ENCODE measurements at regions not wholly inside any gene's neighbourhood (a gene's known extent, or its start where the extent isn't known, plus 50 kb on each side); places are given as distances from the start of the nearest gene placed in this dataset.
"Not testable (repeated sequence)": the region's sequence is repeated elsewhere in the genome, so short reads cannot be mapped to it uniquely, and the experiment has no call there.

- no peak for DNase-seq (ENCODE audit: insufficient read length, low spot score)
- no peak for FAIRE-seq
Measured at GRCh38 chr7:126022452-126022851, 1092.8 kb upstream of the POT1 start.

GRCh38 chr7:126016722-126017121 lies 1087.1 kb upstream of the POT1 start:
- no peak for FAIRE-seq
- DNase-seq (ENCODE audit: insufficient read length, low spot score), result no peak

GRCh38 chr7:126005064-126005463 lies 1075.4 kb upstream of the POT1 start:
- no peak for FAIRE-seq

GRCh38 chr7:126001349-126001748 lies 1071.7 kb upstream of the POT1 start:
- FAIRE-seq, result no peak

More at GRCh38 chr7:126005064-126005463, 1075.4 kb upstream of the POT1 start:
- no peak for DNase-seq (ENCODE audit: insufficient read length, low spot score)

GRCh38 chr7:125984795-125985194 lies 1055.2 kb upstream of the POT1 start:
- no peak for DNase-seq (ENCODE audit: insufficient read length, low spot score)
- FAIRE-seq, result no peak

More at GRCh38 chr7:126001349-126001748, 1071.7 kb upstream of the POT1 start:
- no peak for DNase-seq (ENCODE audit: insufficient read length, low spot score)

GRCh38 chr7:125971656-125972055 lies 1042.0 kb upstream of the POT1 start:
- FAIRE-seq (no peak), DNase-seq (ENCODE audit: insufficient read length, low spot score) (no peak)

GRCh38 chr7:125966278-125967048 lies 1036.8 kb upstream of the POT1 start:
- FAIRE-seq (no peak), DNase-seq (ENCODE audit: insufficient read length, low spot score) (no peak)

GRCh38 chr7:125934955-125935354 lies 1005.3 kb upstream of the POT1 start:
- DNase-seq (ENCODE audit: insufficient read length, low spot score) (no peak), FAIRE-seq (no peak)

GRCh38 chr7:125934539-125934938 lies 1004.9 kb upstream of the POT1 start:
- FAIRE-seq (no peak), DNase-seq (ENCODE audit: insufficient read length, low spot score) (no peak)

GRCh38 chr7:125930848-125931247 lies 1001.2 kb upstream of the POT1 start:
- FAIRE-seq (no peak), DNase-seq (ENCODE audit: insufficient read length, low spot score) (no peak)

GRCh38 chr7:125927556-125927955 lies 997.9 kb upstream of the POT1 start:
- FAIRE-seq, result no peak
- DNase-seq (ENCODE audit: insufficient read length, low spot score), result no peak

- no peak for FAIRE-seq
- no peak for DNase-seq (ENCODE audit: insufficient read length, low spot score)
Measured at GRCh38 chr7:125926621-125927020, 997.0 kb upstream of the POT1 start.

GRCh38 chr7:125924037-125924436 lies 994.4 kb upstream of the POT1 start:
- FAIRE-seq (no peak), DNase-seq (ENCODE audit: insufficient read length, low spot score) (no peak)

- FAIRE-seq, result not testable (repeated sequence)
Measured at GRCh38 chr7:125915381-125915948, 985.8 kb upstream of the POT1 start.

GRCh38 chr7:125908711-125909110 lies 979.1 kb upstream of the POT1 start:
- FAIRE-seq (no peak), DNase-seq (ENCODE audit: insufficient read length, low spot score) (no peak)

More at GRCh38 chr7:125915381-125915948, 985.8 kb upstream of the POT1 start:
- DNase-seq (ENCODE audit: insufficient read length, low spot score), result not testable (repeated sequence)

- FAIRE-seq (no peak), DNase-seq (ENCODE audit: insufficient read length, low spot score) (no peak)
Measured at GRCh38 chr7:125899577-125899976, 970.0 kb upstream of the POT1 start.

GRCh38 chr7:125892434-125892833 lies 962.8 kb upstream of the POT1 start:
- FAIRE-seq, result no peak
- DNase-seq (ENCODE audit: insufficient read length, low spot score), result no peak

GRCh38 chr7:125878988-125879387 lies 949.4 kb upstream of the POT1 start:
- no peak for FAIRE-seq
- no peak for DNase-seq (ENCODE audit: insufficient read length, low spot score)

GRCh38 chr7:125878235-125878956 lies 948.8 kb upstream of the POT1 start:
- FAIRE-seq (no peak), DNase-seq (ENCODE audit: insufficient read length, low spot score) (no peak)

GRCh38 chr7:125877246-125877645 lies 947.6 kb upstream of the POT1 start:
- no peak for DNase-seq (ENCODE audit: insufficient read length, low spot score)
- no peak for FAIRE-seq

- DNase-seq (ENCODE audit: insufficient read length, low spot score) (no peak), FAIRE-seq (no peak)
Measured at GRCh38 chr7:125876431-125876830, 946.8 kb upstream of the POT1 start.

- no peak for FAIRE-seq
- no peak for DNase-seq (ENCODE audit: insufficient read length, low spot score)
Measured at GRCh38 chr7:125871431-125871830, 941.8 kb upstream of the POT1 start.

All from GM19239 (cell line).